ENCODE measurements at regions not wholly inside any gene's neighbourhood (a gene's known extent, or its start where the extent isn't known, plus 50 kb on each side); places are given as distances from the start of the nearest gene placed in this dataset.

- H3K27me3 Mint-ChIP-seq (ENCODE audit: low read depth) = no peaks in the 10 kb centered on the region; the same call in none of the 2 replicates
Measured at GRCh38 chr1:24995661-24996060, 65.6 kb upstream of the RUNX3 start.

More at GRCh38 chr1:24995661-24996060, 65.6 kb upstream of the RUNX3 start:
- H3K14ac ChIP-seq (ENCODE audit: insufficient read depth, low read length) = no peak overlapping the region
- H3K4me1 Mint-ChIP-seq = peaks cover 15 to 29% of the 10 kb centered on the region in 2 experiments
- H3K4ac ChIP-seq (ENCODE audit: low read depth, low read length) = no peak overlapping the region
- no peaks in the 10 kb centered on the region for H3K27me3 ChIP-seq (ENCODE audit: insufficient read depth, low read length)
- H3K27ac ChIP-seq (ENCODE audit: insufficient read length, low read depth, low read length) = no peak overlapping the region
- H3T11ph ChIP-seq (ENCODE audit: low read length) = no peak overlapping the region
- no peaks in the 10 kb centered on the region for H3K4me1 ChIP-seq (ENCODE audit: insufficient read depth, low read length)
- no peak overlapping the region for H3K18ac ChIP-seq (ENCODE audit: insufficient read length, low read depth, low read length)
- H2AK5ac ChIP-seq (ENCODE audit: insufficient read length, low read length) = no peak overlapping the region
- no peaks in the 10 kb centered on the region for H3K36me3 Mint-ChIP-seq (ENCODE audit: insufficient read depth in 1 of 3, low read depth in 3 of 3)
- H3K23me2 ChIP-seq (ENCODE audit: insufficient read length, low read depth, low read length, poor library complexity, severe bottlenecking) = no peaks in the 10 kb centered on the region
- no peak overlapping the region; a peak in 1 of 7 replicates for H3K27ac Mint-ChIP-seq
- no peak overlapping the region for H4K8ac ChIP-seq (replicated peaks; ENCODE audit: insufficient read length, low read depth, low read length)
- no peak overlapping the region for H3K9ac ChIP-seq (ENCODE audit: extremely low read depth, insufficient read length, low read length)
- no peak overlapping the region for H2BK15ac ChIP-seq (ENCODE audit: low read depth, low read length)
- no peak overlapping the region for H3K23ac ChIP-seq (ENCODE audit: insufficient read length, low read depth, low read length)
- H4K5ac ChIP-seq (ENCODE audit: insufficient read length, low read depth, low read length) = no peak overlapping the region
- no CpG with 5 or more reads among the region's 3 CpGs for WGBS (ENCODE audit: extremely low coverage, insufficient read length, low lambda C conversion rate)
- H2BK5ac ChIP-seq (ENCODE audit: insufficient read length, low read length) = no peak overlapping the region
- H2BK12ac ChIP-seq (ENCODE audit: insufficient read length, low read depth, low read length) = no peak overlapping the region
- H4K20me1 ChIP-seq (ENCODE audit: control insufficient read depth, insufficient read depth, insufficient read length) = no peaks in the 10 kb centered on the region
- H3K79me1 ChIP-seq (ENCODE audit: insufficient read depth, low read depth, low read length, poor library complexity, severe bottlenecking) = no peaks in the 10 kb centered on the region
- no peak overlapping the region for H4K91ac ChIP-seq (ENCODE audit: insufficient read length, low read depth, low read length)
- H3K4me2 ChIP-seq (ENCODE audit: insufficient read depth, insufficient read length, low read length) = no peak overlapping the region
- H3K4me3 Mint-ChIP-seq = no peak overlapping the region
- no peak overlapping the region for H2BK120ac ChIP-seq (ENCODE audit: low read depth, low read length, poor library complexity, severe bottlenecking)
- no peaks in the 10 kb centered on the region for H3K9me3 Mint-ChIP-seq
- no peaks in the 10 kb centered on the region for H3K79me2 ChIP-seq (ENCODE audit: insufficient read depth, low read length)
- no peak for DNase-seq
- H2BK20ac ChIP-seq (ENCODE audit: low read depth, low read length, poor library complexity, severe bottlenecking) = no peak overlapping the region
- no peak overlapping the region for H3K56ac ChIP-seq (ENCODE audit: insufficient read length, low read depth, low read length)
- H2AFZ ChIP-seq (ENCODE audit: low read length) = no peak overlapping the region
- no peak for TF ChIP-seq CTCF (conservative IDR thresholded peaks at IDR 0.05)
- H3K9me3 ChIP-seq (ENCODE audit: control insufficient read depth, low read depth, low read length) = no peaks in the 10 kb centered on the region

All from H9 (cell line).